GM19324 (cell line): ENCODE measurements at regions not wholly inside any gene's neighbourhood (a gene's known extent, or its start where the extent isn't known, plus 50 kb on each side); places are given as distances from the start of the nearest gene placed in this dataset.

Experiments
- ATAC-seq: cut with Tn5 transposase; IDR thresholded peaks from one replicate; pipeline ENCODE4 v1.9.1; 2021; ENCODE audit warnings: mild to moderate bottlenecking, moderate library complexity; ENCODE audit not compliant: unreplicated experiment, low FRiP score

- no peak for ATAC-seq
Observed at GRCh38 chr1:209037064-209037463, 546.5 kb upstream of the CAMK1G start.

- ATAC-seq = no peak
Observed at GRCh38 chr1:209038316-209038715, 545.2 kb upstream of the CAMK1G start.

GRCh38 chr1:209038735-209039134 is 544.8 kb upstream of the CAMK1G start:
- no peak for ATAC-seq

- ATAC-seq = no peak
Observed at GRCh38 chr1:209040351-209040750, 543.2 kb upstream of the CAMK1G start.

- ATAC-seq = no peak
Observed at GRCh38 chr1:209041927-209042326, 541.6 kb upstream of the CAMK1G start.

GRCh38 chr1:209042413-209042812 is 541.1 kb upstream of the CAMK1G start:
- no peak for ATAC-seq

- no peak for ATAC-seq
Observed at GRCh38 chr1:209045331-209046057, 538.0 kb upstream of the CAMK1G start.

GRCh38 chr1:209046058-209046417 is 537.5 kb upstream of the CAMK1G start:
- no peak for ATAC-seq

GRCh38 chr1:209046935-209047334 is 536.6 kb upstream of the CAMK1G start:
- ATAC-seq = no peak

- no peak for ATAC-seq
Observed at GRCh38 chr1:209048941-209049669, 534.4 kb upstream of the CAMK1G start.

- no peak for ATAC-seq
Observed at GRCh38 chr1:209051570-209051969, 531.9 kb upstream of the CAMK1G start.

GRCh38 chr1:209053587-209053986 is 529.9 kb upstream of the CAMK1G start:
- ATAC-seq = no peak

GRCh38 chr1:209057083-209057482 is 526.4 kb upstream of the CAMK1G start:
- no peak for ATAC-seq

- ATAC-seq = no peak
Observed at GRCh38 chr1:209057901-209058300, 525.6 kb upstream of the CAMK1G start.

GRCh38 chr1:209059376-209059775 is 524.1 kb upstream of the CAMK1G start:
- no peak for ATAC-seq

GRCh38 chr1:209059981-209060380 is 523.5 kb upstream of the CAMK1G start:
- ATAC-seq = no peak

GRCh38 chr1:209062081-209062620 is 521.4 kb upstream of the CAMK1G start:
- no peak for ATAC-seq

- ATAC-seq = no peak
Observed at GRCh38 chr1:209062863-209063262, 520.7 kb upstream of the CAMK1G start.

- no peak for ATAC-seq
Observed at GRCh38 chr1:209063767-209064659, 519.5 kb upstream of the CAMK1G start.

- ATAC-seq = no peak
Observed at GRCh38 chr1:209064850-209065706, 518.4 kb upstream of the CAMK1G start.
